Tibial artery (tissue), 4 donors: ENCODE measurements at regions not wholly inside any gene's neighbourhood (a gene's known extent, or its start where the extent isn't known, plus 50 kb on each side); places are given as distances from the start of the nearest gene placed in this dataset.

Experiments
- DNase-seq, 2 donors: peaks; one replicate each; pipeline ENCODE4 v3.0.0-alpha.2; 2019
- H3K27ac ChIP-seq, 2 donors: fragments of 200-600 bp; sonication (generic) in 1 of 2; 1 replicate in 1 of 2; 2 replicates in 1 of 2; pipeline ENCODE4 v1.5.1; 2018 to 2019; ENCODE audit warnings: mild to moderate bottlenecking in 1 of 2
- H3K27me3 ChIP-seq, 2 donors: fragments of 200-600 bp; sonication (generic) in 1 of 2; one replicate each; pipeline versions ENCODE4 v1.5.1 to v1.6.0; 2016 to 2019
- H3K36me3 ChIP-seq, 3 donors: fragments of 200-600 bp; sonication (generic) in 2 of 3; one replicate each; pipeline ENCODE4 v1.5.1; 2016 to 2019; ENCODE audit warnings: mild to moderate bottlenecking in 2 of 3
- H3K4me1 ChIP-seq, 4 donors: fragments of 200-600 bp; sonication (generic) in 2 of 4; 1 replicate in 3 of 4; 2 replicates in 1 of 4; pipeline ENCODE4 v1.5.1; 2016 to 2019
- H3K4me3 ChIP-seq, 2 donors: fragments of 200-600 bp; sonication (generic) in 1 of 2; 1 replicate in 1 of 2; 2 replicates in 1 of 2; pipeline ENCODE4 v1.5.1; 2018 to 2019; ENCODE audit warnings: mild to moderate bottlenecking in 2 of 2
- H3K9me3 ChIP-seq, 3 donors: fragments of 200-600 bp; sonication (generic) in 1 of 3; one replicate each; pipeline ENCODE4 v1.5.1; 2016 to 2019
- CTCF ChIP-seq, 2 experiments: fragments of 200-600 bp in 1 of 2; fragments of 450-650 bp in 1 of 2; IDR thresholded peaks; one replicate each; pipeline ENCODE4 v1.5.1; 2017 to 2019; ENCODE audit warnings: antibody characterized with exemption in 2 of 2, mild to moderate bottlenecking in 1 of 2, moderate library complexity in 1 of 2
- intact Hi-C: fragments of 100-400 bp; cut with DNase I; formaldehyde crosslinking; loops from one replicate; pipeline ENCODE4 v1.15.0; 2023; ENCODE audit warnings: low total_unique reads

DNA sequence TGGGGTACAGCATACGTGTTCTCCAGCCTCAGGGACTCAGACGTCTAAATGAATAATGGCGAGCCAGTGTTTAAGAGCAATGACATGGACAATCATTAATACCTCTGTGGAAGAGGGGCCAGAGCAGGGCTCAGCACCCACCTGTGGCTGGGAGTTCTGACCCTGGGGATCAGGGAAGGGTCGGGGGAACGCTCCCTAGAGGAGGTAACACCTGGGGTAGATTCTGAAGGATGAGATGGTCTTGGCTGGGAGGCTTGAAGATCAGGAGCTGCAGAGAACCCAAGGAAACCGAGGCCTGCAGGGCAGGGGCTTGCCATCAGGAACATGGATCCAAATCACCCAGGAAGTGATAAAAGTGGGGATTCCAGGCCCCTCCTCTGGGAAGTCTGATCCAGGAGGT is 138.2 kb upstream of the RUNX3 start:
- Histone ChIP-seq H3K9me3 (no peaks in the 10 kb centered on the region), H3K27ac (no peak overlapping the region), H3K36me3 (no peaks in the 10 kb centered on the region), H3K4me1 (peaks cover 0 to 7% (median 0%) of the 10 kb centered on the region in 4 donors), H3K4me3 (no peak overlapping the region), H3K27me3 (peaks cover 0 to 2% of the 10 kb centered on the region in 2 donors)
- no peak for DNase-seq
- TF ChIP-seq CTCF (IDR thresholded peaks at IDR 0.05) = no peak
- intact Hi-C loops = no loop called here

GRCh38 chr1:25067518-25068251 is 137.6 kb upstream of the RUNX3 start:
- peaks cover 0 to 2% of the 10 kb centered on the region in 2 donors for H3K27me3 ChIP-seq
- H3K4me3 ChIP-seq = no peak overlapping the region
- TF ChIP-seq CTCF (IDR thresholded peaks at IDR 0.05) = no peak
- H3K27ac ChIP-seq = no peak overlapping the region
- H3K36me3 ChIP-seq = no peaks in the 10 kb centered on the region
- peaks cover 0 to 7% (median 0%) of the 10 kb centered on the region in 4 donors for H3K4me1 ChIP-seq
- no peak for DNase-seq
- intact Hi-C loops = no loop called here
- no peaks in the 10 kb centered on the region for H3K9me3 ChIP-seq

- Histone ChIP-seq H3K4me3 (no peak overlapping the region), H3K9me3 (no peaks in the 10 kb centered on the region), H3K27ac (no peak overlapping the region), H3K4me1 (peaks cover 0 to 7% (median 0%) of the 10 kb centered on the region in 4 donors), H3K36me3 (no peaks in the 10 kb centered on the region), H3K27me3 (peaks cover 0 to 7% of the 10 kb centered on the region in 2 donors)
- no peak for TF ChIP-seq CTCF (IDR thresholded peaks at IDR 0.05)
- intact Hi-C loops = no loop called here
- DNase-seq = no peak
These were observed 136.8 kb upstream of the RUNX3 start for GRCh38 chr1:25066731-25067517.

- H3K27me3 ChIP-seq = peaks cover 0 to 9% of the 10 kb centered on the region in 2 donors
- no peaks in the 10 kb centered on the region for H3K9me3 ChIP-seq
- no peak for DNase-seq
- H3K4me1 ChIP-seq = peaks cover 0 to 7% (median 0%) of the 10 kb centered on the region in 4 donors
- H3K27ac ChIP-seq = no peak overlapping the region
- no peaks in the 10 kb centered on the region for H3K36me3 ChIP-seq
- intact Hi-C loops = no loop called here
- no peak for TF ChIP-seq CTCF (IDR thresholded peaks at IDR 0.05)
- H3K4me3 ChIP-seq = no peak overlapping the region
These were observed 136.2 kb upstream of the RUNX3 start for GRCh38 chr1:25066256-25066655.

GRCh38 chr1:25065795-25066238 is 135.7 kb upstream of the RUNX3 start:
- H3K36me3 ChIP-seq = no peaks in the 10 kb centered on the region
- no peak overlapping the region for H3K4me3 ChIP-seq
- no peak for DNase-seq
- no peak overlapping the region for H3K27ac ChIP-seq
- peaks cover 0 to 7% (median 0%) of the 10 kb centered on the region in 4 donors for H3K4me1 ChIP-seq
- H3K27me3 ChIP-seq = peaks cover 0 to 12% of the 10 kb centered on the region in 2 donors
- no peak for TF ChIP-seq CTCF (IDR thresholded peaks at IDR 0.05)
- H3K9me3 ChIP-seq = no peaks in the 10 kb centered on the region
- intact Hi-C loops = no loop called here
